Activated T-cell treated with anti-CD3 and anti-CD28 coated beads for 1 hour (primary cell): ENCODE measurements at regions not wholly inside any gene's neighbourhood (a gene's known extent, or its start where the extent isn't known, plus 50 kb on each side); places are given as distances from the start of the nearest gene placed in this dataset.
"Not testable (repeated sequence)": the region's sequence is repeated elsewhere in the genome, so short reads cannot be mapped to it uniquely, and the experiment has no call there.

Experiments
- DNase-seq: peaks from one replicate; pipeline ENCODE4 v3.0.0-alpha.2; 2020; ENCODE audit warnings: low read depth

DNA sequence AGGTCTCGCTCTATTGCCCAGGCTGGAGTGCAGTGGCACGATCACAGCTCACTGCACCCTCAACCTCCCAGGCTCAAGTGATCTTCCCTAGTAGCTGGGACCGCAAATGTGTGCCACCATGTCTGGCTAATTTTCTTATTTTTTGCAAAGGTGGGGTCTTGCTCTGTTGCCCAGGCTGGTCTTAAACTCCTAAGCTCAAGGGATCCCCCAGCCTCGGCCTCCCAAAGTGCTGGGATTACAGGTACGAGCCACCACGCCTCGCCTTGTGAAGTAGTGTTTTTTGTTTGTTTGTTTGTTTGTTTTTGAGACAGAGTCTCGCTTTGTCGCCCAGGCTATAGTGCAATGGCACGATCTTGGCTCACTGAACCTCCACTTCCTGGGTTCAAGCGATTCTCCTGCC lies 125.5 kb downstream of the HAUS1 start:
- not testable (repeated sequence) for DNase-seq

DNA sequence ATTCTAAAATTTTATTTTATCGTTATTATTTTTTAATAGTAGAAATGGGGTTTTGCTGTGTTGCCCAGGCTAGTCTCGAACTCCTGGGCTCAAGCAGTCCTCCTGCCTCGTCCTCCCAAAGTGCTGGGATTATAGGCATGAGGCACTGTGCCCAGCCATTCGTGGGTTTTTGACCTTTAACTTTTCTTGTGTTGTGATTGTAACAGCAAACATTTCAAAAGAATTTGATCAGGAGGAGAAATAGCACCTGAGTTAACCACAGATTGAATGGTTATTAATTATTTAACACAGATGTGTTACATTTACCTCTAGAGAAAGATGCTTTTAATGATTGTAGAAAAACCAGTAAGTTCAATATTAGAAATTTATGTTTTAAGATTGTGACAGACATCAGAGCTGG lies 132.0 kb downstream of the HAUS1 start:
- no peak for DNase-seq

DNA sequence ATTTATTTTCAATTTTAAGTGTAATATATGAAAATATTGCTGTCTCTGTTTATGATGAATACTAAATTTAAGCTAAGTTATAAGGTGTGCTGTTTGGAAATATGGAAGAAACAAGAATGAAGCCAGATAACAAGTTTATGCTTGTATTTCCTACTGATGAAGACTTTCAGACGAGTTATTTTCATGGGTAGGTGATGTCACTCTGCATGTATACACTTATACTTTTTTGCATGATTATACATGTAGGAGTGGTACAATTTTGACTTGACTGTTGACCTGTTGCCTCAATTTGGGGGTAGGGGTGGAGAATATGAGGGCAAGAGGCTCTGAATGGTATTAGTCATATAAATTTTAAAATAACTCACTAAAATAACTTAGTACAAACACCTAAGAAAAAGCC lies 133.7 kb downstream of the HAUS1 start:
- DNase-seq: no peak

DNA sequence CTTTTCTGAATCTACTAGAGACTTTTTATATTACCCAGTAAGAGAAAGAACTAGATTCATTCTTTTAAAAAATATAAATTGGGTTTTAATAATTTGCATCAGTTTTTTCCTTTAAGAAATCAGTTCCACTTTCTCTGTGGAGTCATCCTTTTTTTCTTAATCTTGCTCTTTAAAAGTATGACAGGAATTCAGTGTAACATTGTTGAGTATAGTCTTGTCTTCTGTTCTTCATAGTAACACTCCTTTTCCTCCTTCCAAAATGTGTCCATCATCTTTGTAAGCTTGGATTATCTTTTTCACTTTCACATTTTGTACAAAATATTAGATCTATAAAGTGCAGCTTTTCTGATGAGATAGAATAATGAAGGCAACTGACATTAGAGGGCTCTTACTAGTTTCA lies 135.4 kb downstream of the HAUS1 start:
- no peak for DNase-seq

DNA sequence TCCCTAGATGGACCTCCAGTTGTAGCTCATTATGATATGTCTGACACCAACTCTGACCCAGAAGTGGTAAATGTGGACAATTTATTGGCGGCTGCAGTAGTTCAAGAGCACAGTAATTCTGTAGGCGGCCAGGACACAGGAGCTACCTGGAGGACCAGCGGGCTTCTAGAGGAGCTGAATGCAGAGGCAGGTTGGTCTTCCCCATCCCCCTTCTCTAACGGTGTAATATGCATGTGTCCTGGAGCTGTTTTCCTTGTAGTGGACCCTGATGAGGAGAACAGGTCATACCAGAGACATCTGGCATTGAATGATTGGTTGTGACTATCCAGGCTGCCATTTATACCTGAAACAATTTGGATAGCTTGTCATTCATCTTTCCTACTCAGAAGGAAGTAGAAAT lies 135.8 kb downstream of the HAUS1 start:
- no peak for DNase-seq

DNA sequence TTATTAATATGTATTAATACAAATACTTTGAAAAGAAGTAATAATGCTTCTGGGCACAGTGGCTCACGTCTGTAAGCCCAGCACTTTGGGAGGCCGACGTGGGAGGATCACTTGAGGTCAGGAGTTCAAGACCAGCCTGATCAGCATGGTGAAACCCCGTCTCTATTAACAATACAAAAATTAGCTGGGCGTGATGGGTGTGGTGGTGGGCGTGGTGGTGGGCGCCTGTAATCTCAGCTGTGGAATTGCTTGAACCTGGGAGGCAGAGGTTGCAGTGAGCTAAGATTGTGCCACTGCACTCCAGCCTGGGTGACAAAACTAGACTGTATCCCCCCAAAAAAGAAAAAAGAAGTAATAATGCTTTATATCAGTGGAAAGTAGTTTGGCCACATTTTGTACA lies 137.2 kb downstream of the HAUS1 start:
- not testable (repeated sequence) for DNase-seq

DNA sequence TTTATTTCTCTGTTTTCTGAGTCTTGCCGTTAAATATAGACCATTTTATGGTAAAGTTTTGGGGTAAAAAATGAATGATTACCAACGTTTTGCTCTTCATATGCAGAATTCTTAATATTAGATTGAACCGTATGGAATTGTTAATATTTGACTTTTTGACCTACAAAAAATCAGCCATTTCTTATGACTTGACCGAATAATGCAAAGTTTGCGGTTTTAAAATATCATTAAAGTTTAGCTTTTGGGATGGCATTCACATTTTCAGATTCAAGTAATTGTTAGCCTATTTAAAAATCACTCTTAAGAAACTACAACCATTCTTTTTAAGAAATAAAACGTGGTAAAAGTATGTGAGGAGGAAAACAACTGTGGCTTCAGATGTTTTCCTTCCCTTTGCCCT lies 138.0 kb downstream of the HAUS1 start:
- DNase-seq: no peak

DNA sequence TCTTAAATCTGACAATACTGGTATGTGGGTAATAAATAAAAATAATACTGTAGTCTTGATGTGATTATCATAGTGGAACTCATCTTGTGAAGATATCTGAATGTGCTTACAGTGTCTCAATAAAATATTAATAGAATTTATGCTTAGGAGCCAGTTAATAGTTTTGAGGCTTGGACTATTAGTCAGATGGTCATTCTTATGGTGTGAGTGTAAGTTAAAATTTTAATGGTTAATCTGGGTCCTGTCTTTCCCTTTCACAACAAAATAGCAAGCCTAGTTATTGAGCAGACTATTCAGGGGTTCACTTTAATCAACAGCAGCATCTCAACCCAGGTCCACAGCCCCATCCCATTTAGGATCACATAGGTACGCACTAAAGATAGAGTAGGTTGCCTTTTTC lies 138.9 kb downstream of the HAUS1 start:
- DNase-seq: no peak

DNA sequence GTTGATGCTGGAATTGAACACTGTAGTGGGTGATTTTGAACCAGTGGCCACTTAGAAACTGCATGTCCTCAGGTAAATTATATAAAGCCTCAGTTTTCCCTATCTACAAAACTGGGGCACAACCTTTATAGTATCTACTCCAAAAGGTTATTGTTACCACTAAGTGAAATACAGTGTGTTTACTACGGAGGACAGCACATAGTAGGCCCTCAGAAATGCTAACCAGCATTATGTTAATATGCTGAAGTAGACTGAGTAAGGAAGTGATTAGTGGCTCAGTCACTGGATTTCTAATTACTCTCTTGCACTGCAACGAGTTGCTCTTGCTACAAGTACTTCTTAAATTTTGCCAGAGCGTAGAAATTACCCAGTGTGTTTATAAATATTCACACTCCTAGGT lies 139.5 kb downstream of the HAUS1 start:
- no peak for DNase-seq

DNA sequence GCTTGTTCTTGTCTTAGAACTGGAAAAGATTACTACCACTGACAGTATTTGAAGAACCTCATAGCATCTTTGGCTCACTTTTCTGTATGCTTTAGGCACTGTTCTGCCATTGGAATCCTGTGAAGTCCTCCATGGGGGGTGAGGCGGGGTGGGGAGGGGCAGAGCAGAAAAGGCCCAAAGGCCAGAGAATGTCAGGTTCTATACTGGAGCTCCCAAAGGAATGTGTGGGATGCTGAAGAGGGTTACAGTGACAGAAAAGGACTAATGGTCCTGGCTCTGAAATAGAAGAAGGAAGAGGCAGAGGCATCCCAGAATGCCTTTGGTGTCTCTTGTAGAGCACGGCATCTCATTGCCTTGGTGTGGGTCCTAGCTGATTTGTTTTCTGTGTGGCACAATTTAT lies 141.9 kb downstream of the HAUS1 start:
- no peak for DNase-seq

DNA sequence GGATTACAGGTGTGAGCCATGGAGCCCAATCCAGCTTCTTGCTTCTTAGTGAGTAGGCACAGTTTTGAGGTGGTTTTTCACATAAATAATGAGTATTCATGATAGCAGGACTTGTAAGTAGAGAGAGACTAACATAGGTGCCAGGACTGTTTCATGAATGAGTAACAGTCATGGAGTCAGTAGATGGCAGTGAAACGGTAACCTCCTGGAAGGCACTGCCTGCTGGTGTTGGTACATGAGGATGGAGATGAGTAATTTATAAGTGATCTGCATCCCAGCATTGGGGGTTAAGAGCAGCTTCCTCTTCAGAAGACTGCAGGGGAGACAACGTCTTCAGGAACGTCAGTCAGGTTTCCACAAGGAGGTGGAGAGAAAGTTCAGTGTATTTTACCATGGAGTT lies 143.8 kb downstream of the HAUS1 start:
- DNase-seq: no peak

DNA sequence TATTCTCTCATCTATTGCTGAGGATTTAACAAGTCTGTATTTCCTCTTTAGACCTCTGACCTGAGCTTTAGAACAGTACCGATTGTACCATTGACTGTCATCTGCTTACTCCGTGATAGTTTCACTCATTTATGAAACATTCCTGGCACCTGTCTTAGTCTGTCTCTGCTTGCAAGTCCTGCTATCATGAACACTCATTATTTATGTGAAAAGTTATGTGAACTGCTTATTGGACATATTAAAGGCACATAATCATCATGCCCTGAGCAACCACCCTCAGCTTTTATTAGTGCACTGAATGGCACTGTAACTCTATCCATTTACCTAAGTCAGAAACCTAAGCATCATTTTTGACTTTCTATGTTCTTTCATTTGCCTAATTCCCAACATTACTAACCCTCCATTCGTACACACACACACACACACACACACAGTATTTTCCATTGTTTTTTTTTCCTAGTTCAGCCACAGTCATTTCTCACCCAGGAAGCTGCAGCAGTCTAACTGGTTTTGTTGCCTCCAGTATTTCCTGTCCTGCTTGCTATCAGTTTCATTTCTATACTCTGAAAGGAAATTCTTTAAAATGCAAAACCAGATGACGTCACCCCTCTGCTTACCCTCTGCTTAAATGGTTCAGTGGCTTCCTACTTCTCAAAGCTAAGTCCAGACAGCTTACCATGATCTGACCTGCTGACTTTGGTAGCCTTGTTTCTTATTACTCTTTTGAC lies 146.1 kb downstream of the HAUS1 start:
- peak; percentile 11 for DNase-seq

DNA sequence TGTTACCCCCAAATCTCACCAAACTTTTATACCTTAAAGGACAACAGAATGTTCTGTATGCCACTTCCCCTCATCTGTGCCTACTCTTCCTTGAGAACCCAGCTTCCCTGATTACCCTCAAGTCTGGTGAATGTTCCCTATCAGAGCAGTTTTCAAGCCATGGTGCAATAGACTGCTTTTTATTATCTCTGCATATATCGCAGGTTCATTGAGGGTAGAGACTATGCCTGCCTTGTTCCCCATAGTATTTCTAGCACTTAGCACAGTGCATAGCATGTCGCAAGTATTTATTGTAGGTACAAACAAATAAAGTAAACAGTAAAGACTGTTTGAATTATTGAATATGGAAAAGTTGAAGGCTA lies 146.6 kb downstream of the HAUS1 start:
- no peak for DNase-seq

DNA sequence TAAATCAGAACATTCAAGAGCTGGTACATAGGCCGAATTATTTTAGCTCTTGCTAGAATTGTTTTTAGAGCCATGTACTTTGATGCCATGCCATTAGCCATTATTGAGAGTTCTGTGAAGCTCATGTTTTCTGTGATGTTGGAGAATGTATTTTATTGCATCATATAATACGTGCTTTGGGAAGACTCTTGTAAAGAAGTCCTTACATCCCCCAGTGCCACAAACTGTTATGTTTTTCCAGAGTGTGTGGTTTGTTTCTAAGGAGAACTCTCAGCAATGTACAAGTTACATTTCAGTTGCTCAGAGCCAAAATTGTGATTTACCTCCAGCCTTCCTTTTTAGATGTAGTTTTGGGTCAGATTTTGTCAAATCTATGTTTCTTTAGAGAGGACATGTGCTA lies 148.6 kb downstream of the HAUS1 start:
- DNase-seq: no peak

DNA sequence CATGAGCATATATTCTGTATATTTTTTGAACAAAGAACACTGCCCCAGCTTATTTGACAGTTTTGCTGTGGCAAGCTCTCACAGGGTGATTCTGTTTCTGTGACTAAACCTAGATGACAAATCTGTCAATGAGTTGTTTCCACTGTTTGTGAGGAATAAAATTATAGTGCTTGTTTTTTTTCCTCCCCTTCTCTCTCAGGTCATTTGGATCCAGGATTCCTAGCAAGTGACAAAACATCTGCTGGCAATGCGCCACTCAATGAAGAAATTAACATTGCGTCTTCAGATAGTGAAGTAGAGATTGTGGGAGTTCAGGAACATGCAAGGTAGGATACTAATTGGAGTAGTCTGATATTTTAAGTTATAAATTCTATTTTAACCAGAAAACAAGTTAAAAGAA lies 149.3 kb downstream of the HAUS1 start:
- DNase-seq: no peak

DNA sequence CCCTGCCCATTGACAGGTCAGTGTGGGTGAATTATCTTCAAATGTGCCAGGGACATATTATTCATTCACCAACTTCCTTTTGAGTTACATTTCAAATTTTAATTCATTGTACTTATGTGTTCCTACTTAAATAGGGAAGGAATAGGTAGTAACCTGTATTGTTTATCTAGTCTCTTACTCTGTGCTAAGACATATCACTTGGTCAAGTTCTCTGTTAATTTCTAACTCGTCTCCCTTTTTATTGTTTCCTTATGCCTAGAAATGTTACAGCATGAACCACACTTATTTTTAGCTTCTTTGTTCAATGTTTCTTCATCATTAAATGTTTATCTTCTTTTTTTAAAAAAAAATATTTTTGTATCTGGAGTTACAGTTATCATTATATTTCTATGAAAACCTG lies 151.9 kb downstream of the HAUS1 start:
- no peak for DNase-seq

DNA sequence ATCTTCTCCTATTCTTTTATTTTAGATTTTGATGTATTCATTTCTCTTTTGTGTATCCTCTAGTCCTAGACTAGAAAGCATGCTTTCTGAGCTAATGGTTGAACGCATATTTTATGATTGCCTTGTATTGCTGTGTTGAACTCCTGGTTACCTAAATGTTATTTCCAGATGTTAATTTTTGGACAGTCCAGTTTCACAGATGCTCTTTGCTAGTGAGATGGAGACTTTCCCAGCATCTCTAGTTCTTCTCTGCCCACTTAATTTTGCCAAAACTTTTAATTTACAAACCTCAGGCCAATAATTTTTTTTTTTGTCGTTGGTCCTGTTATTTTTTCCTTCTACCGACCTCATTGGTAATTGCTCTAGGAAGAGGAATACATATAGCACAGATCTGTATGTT lies 153.2 kb downstream of the HAUS1 start:
- DNase-seq: no peak

DNA sequence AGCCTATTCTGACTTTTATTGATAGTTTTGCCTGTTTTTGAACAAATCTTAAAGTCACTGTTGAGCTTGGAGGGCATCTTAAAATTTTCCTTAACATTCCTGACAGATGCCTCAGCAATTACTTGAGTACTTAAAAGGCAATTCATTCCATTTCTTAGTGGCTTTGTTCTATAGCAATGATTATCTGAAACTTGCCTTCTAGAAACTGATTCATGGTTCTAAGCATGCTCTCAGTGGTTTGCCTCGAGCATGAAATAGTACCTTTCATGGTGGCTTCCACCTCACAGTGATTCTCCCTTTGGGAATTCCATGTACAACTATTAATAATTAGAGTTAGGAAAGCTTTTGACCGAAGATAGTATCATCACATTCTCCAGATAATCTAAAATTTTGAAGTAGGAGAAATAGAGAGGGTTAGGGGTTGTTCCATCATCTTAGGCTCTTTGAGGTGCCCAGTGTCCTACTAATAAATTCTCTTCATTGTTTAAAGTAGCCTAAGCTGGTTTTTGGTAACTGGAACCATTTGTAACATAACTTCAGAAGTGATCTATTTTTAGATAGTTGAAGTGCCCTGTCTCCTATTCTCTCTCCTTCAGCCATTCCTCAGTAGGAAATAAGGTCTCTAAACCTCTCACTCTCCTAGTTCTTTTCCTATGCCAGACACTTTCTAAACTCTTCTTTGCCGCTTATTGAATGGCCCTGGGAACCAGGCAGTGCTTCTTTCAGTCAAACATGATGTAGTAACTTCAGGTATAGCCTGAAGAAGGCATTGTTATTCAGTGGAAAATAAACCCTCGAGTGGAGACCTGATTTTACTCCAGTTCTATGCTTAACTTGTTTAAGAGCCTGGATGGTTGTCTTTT lies 156.1 kb downstream of the HAUS1 start:
- no peak for DNase-seq

DNA sequence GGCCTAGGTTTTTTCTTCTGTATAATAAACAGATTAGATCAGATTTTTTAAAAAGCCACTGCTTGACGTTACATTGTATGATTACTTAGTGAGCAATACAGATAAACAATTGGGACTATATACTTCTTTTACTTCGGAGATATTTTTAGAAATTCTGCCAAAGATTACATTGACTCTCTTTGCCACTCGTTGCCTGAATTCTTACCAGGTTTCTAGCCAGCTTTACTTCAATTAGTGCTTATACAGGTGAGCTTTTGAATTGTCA lies 156.6 kb downstream of the HAUS1 start:
- no peak for DNase-seq

DNA sequence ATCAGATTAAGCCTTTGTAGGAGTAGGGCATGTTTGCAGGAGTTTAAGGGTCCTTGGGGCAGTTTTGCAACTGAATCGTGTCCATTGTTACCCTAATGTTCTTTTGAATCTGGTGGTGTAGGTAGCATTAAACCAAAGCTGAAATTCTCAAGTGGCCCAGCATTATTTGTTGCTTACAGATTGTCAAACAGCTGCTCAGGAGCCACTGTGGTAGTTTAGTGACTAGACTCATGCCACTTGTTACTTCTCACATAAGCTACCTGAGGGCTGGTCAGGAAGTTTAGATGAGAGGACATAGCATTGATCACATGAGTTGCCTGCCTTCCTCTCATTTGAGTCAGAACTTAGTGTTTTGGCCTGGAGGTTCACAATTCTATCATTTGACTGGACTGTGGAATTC lies 157.6 kb downstream of the HAUS1 start:
- no peak for DNase-seq

DNA sequence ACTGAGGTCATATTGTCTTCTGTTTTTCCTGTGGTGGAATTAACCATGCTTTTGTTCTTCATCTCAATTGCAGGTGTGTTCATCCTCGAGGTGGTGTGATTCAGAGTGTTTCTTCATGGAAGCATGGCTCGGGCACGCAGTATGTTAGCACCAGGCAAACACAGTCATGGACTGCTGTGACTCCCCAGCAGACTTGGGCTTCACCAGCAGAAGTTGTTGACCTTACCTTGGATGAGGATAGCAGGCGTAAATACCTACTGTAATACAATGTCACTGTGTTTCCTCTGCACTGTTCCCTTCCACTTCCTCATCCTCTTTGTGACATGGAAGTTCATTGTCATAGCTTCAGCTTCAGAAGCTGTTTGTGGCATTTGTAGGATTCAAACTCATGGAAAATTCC lies 158.7 kb downstream of the HAUS1 start:
- no peak for DNase-seq

DNA sequence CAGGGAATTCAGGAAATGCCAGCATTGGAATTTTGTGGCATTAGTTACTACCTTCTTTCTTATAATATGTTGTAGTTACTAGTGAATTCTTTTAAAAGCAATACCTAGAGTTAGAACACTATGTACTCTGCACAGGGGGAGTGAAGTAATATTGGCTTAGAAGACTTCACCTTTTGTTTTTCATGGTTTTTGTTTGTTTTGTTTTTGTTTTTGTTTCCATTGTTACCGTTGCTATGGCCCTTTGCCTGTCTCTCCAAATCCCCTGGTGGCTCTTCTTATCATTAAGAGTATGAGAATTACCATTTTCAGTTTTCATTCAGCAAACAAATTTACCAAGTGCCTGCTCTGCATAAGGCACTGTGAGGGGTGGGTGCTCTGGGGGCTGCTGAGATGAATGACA lies 160.1 kb downstream of the HAUS1 start:
- DNase-seq: no peak

DNA sequence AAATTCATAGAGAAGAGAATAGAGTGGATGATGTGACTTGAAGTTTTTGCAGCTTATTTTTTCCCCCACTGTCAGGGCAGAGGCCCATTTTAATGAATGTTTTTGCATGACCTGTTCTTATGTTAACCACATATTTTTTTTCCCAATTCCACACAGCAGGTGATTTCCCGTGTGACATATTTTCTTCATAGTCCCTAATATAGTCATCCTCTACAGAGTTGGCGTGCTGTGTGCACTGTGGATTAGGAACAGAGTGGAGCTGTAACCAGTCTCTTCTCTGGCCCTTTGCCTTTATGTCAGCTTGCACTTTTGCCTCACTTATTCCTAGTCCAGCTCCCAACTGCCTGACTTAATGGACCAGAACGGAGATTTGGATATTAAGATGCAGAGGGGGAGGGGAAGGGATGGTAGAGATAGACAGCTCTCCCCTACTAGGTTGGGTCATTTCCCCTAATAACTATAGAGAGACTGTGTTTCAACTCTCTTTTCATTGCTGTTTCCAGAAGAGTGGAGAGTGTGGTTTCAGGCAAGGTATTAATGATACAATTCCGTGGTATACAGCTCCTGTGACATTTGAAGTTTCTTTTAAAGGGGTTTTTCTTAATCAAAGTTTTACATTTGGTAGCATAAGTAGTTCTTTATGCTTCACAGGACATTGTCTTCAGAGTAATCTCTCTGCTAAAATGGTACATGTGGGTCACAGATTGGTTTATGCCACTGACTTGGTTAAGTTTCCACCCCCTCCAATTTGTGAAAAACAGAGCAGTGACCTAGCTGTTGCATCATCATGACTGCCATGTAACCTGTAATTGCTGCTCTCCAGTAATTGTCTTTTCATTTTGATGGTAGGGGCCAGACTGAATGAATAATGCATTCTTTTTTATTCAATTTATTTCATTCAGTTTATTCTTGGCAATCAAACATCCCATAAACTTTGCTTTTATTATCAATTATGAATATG lies 161.3 kb downstream of the HAUS1 start:
- DNase-seq: no peak
